ENCODE measurements at regions not wholly inside any gene's neighbourhood (a gene's known extent, or its start where the extent isn't known, plus 50 kb on each side); places are given as distances from the start of the nearest gene placed in this dataset.

GRCh38 chr5:149441986-149442385, 62.9 kb upstream of the IL17B start:
- peak; percentile 71 for ATAC-seq

- ATAC-seq, result no peak
Observed at GRCh38 chr5:149441194-149441753, 62.2 kb upstream of the IL17B start.

- peak; percentile 88 for ATAC-seq
Observed at GRCh38 chr5:149439899-149440542, 60.9 kb upstream of the IL17B start.

DNA sequence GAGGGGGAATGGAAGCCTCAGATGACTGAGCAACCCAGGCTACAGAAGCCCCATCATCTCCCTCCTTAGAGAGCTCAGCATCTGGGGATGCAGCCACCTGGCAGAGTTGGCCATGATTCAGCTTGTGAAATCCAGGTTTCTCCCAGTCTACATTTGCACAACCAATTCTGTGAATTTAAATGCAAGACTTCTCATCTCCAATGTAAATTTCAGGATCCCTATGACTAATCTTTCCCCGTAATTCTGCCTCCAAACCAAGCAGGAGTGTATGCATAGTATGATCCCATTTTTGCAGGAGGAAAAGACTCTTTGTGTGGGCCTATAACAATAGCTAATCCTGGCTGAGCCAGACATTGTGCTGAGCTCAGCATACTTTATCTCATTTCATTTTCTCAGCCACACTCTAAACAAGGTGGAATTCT, 59.6 kb upstream of the IL17B start:
- ATAC-seq, result peak; percentile 35

- ATAC-seq, result no peak
Observed at GRCh38 chr5:149438281-149438680, 59.2 kb upstream of the IL17B start.

- ATAC-seq, result no peak
Observed at GRCh38 chr5:149437391-149438040, 58.4 kb upstream of the IL17B start.

DNA sequence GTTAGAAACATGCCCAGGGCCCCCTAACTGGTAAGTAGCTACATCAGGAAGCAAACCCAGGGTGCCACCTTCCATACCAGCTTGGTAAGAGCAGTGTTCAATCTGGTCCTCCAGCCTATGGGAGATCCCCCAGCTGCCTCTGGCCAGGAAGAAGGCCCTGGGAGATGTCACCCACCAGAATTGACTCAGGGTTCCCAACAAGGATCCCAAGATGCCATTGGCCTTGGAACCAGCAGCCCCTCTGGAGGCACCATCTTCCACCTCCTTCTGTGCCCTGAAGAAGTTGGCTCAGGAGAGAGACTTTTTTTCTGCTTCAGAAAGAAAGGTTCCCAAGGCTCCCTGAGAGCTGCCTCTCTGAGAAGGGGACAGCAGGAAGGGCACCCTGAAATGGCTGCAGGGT, 56.6 kb upstream of the IL17B start:
- ATAC-seq, result no peak

- ATAC-seq, result no peak
Observed at GRCh38 chr5:149435015-149435376, 55.9 kb upstream of the IL17B start.

DNA sequence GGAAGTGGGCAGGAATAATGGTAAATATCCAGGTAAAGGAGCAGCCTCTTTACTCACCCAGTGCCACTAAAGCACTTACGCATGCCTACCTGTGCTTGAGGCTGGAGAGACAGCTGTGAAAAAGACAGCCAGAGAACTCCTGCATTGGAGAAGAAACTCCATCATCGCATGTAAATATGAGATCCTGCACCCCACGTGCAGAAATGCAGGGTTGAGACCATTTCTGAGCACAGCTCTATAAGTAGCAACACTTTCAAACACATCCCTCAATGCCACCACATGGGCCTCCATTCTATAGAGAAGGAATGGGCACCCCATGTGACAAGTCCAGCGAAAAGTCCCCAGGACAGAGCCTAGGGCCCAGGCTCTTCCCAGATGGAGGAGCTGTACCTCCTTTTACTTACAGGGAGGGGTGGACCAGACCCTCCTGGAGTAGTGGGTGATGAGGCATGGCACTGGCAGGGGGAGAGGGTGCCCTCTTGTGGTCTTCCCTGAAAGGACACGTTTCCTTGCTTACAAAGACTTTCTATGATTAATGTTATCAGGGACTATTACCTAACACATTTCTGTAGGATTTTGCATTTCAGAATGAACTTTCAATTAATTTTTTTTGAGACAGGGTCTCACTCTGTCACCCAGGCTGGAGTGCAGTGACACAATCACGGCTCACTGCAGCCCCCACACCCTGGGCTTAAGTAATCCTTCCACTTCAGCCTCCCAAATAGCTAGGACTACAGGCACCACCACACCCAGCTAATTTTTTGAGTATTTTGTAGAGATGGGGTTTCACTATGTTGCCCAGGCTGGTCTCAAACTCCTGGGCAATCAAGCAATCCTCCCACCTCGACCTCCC, 55.3 kb upstream of the IL17B start:
- ATAC-seq, result peak; percentile 31

DNA sequence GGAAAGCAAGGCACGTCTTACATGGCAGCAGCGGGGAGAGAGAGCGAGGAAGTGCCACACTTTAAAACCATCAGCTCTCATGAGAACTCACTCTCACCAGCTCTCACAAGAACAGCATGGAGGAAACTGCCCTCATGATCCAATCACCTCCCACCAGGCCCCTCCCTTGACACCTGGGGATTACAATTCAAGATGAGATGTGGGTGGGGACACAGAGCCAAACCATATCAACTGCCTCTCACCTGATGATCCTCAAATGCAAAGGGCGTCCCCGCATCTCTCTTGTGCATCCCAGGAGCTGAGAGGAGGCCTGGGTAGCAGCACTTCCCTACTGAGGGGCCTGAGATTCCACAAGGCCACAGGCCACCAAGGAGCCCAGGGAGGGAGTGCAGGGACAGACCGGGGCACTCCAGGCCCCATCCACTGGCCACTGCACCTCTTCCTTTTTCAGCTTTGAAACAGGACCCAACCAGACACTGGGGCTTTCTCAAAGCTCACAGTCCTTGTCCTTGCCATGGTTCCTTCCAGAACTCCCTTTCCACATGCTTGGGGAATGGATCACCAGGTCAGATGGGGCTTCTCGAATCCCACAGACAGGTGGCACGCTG, 54.5 kb upstream of the IL17B start:
- ATAC-seq, result no peak

DNA sequence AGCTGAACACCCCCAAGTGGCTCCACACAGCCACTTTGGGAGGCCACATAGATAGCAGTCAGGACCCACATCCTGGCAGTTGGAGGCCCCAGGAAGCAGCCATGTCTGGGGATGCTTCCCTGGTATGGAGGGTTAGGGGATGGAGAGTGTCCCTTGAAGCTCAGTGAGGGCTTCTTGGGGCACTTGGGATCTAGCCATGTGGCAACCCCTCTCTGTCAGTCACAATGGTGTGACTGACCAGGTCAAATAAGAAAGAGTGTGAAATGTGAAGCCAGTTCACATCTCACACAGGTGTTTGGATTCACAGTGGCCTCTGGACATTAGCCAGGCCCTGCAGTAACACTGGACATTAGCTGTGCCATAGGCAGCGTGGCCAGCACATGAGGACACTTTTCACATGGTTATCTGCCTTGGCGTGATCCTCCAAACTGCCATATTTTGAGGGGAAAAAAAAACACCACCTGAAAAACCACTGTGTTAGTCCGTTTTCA, 53.9 kb upstream of the IL17B start:
- peak; percentile 2 for ATAC-seq

DNA sequence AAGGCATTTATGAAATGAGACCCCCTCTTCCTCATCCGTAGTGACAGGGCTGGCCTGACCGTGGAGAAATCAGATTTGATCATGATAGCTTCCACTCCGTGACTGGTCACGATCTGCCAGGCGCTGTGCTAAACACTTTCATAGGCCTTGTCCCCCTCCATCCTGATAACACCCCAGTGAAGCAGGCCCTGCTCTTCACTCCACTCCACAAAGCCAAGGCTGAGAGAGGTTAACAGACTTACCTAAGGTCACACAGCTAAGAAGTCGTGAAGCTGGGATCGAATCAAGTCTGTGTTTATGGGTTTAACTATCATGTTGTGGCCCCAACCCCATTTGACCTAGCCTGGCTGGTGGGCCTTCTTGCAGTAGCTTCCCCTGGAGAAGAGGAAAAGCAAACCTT, 53.3 kb upstream of the IL17B start:
- ATAC-seq, result no peak

GRCh38 chr5:149429839-149430721, 51.0 kb upstream of the IL17B start:
- ATAC-seq, result peak; percentile 49

All from esophagus mucosa (tissue), 1 donor.